ENCODE measurements at regions not wholly inside any gene's neighbourhood (a gene's known extent, or its start where the extent isn't known, plus 50 kb on each side); places are given as distances from the start of the nearest gene placed in this dataset.
"Not testable (repeated sequence)": the region's sequence is repeated elsewhere in the genome, so short reads cannot be mapped to it uniquely, and the experiment has no call there.

- no peak for DNase-seq (ENCODE audit: low read depth)
Observed at GRCh38 chr18:22737054-22737453, 196.1 kb upstream of the RBBP8 start.

- DNase-seq (ENCODE audit: low read depth): no peak
Observed at GRCh38 chr18:22739061-22739642, 194.0 kb upstream of the RBBP8 start.

GRCh38 chr18:22739789-22740188 lies 193.3 kb upstream of the RBBP8 start:
- DNase-seq (ENCODE audit: low read depth): no peak

DNA sequence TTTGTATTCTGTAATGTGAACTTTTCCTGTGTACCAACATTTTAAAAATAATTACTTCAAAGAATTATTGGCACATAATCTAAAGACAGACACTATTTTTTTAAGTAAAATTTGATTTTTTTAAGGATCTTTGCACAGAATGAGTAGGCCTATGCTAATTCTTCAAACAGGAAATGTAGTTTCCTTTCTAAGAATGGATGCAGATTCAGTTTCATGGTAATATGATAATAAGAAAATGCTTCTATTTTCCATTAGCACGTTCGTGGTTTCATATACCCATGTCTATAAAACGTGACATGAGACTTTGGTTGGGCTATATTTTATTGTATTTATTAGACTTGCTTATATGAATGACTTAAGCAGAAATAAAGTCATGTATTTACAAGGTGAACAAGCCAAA lies 191.8 kb upstream of the RBBP8 start:
- DNase-seq (ENCODE audit: low read depth): no peak

GRCh38 chr18:22742409-22742808 lies 190.7 kb upstream of the RBBP8 start:
- no peak for DNase-seq (ENCODE audit: low read depth)

DNA sequence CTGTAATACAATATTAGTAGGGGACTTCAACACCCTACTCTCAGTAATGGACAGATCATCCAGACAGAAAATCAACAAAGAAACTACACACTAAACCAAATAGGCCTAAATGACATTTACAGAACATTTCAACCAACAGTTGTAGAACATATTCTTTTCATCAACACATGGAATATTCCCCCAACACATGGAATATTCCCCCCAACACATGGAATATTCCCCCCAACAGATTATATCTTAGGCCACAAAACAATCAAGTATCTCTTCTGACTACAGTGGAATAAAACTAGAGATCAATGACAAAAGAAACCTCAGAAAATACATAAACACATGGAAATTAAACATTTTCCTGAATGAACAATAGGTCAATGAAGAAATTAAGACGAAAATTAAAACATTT lies 187.2 kb upstream of the RBBP8 start:
- no peak for DNase-seq (ENCODE audit: low read depth)

DNA sequence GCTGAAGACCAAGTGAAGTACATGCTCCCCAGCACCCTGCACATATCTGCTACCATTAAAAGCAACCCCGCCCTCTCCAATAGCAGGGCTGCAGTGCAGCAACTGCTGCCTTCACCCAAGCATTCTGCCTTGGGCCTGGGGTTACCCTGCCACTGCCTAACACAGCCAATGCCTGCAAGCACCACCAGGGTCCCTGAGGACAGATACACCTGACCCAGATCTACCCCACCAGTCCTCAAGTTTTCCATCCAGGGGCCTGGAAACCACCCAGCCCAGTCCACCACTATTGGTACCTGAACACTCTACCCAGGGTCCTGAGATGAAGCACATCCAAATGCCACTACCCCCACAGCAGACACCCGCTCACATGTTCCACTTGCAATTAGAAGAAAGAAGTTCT lies 181.1 kb upstream of the RBBP8 start:
- no peak for DNase-seq (ENCODE audit: low read depth)

- DNase-seq (ENCODE audit: low read depth): no peak
Observed at GRCh38 chr18:22753130-22753831, 179.8 kb upstream of the RBBP8 start.

DNA sequence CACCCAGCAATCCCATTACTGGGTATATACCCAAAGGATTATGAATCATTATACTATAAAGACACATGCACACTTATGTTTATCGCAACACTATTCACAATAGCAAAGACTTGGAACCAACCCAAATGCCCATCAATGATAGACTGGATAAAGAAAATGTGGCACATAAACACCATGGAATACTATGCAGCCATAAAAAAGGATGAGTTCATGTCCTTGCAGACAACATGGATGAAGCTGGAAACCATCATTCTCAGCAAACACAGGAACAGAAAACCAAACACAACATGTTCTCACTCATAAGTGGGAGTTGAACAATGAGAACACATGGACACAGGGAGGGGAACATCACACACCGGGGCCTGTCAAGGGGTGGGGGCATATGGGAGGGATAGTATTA lies 169.1 kb upstream of the RBBP8 start:
- DNase-seq (ENCODE audit: low read depth): not testable (repeated sequence)

- no peak for DNase-seq (ENCODE audit: low read depth)
Observed at GRCh38 chr18:22765896-22766295, 167.2 kb upstream of the RBBP8 start.

DNA sequence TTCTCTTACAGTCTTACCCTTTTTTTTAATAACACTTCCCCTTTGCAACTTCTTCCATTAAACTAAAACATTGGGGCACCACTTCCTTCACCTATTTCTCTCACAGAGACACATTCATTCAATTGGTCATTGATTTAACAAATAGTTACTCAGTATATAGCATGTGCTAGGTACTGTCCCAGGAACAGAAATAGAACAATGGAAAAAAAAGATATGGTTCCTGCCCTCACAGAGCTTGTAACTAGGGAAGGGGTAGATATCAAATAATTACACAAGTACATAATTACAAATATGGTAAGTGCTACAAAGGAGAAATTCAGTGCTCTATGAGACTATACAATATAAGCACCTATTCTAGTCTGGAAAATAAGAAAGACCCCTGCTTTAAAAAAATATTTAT lies 165.5 kb upstream of the RBBP8 start:
- no peak for DNase-seq (ENCODE audit: low read depth)

GRCh38 chr18:22773944-22774343 lies 159.2 kb upstream of the RBBP8 start:
- no peak for DNase-seq (ENCODE audit: low read depth)

DNA sequence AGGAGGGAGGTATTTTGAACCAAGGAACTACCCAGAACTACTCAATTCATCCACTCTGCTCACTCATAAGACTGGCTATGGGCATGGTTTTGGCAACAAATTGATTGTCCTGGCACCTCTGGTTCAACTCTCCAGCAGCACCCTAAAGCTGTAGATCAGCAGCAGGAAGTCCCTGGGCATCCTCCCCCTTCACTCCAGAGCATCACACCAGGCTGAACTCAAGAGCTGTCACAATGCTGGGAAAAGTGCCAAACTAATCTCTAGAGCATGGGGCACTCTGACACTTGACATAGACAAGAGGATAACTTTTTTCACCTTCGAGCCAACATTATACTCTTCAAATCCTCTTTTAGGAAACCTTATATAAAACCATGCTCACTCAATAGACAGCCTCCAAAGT lies 154.1 kb upstream of the RBBP8 start:
- no peak for DNase-seq (ENCODE audit: low read depth)

GRCh38 chr18:22783245-22783644 lies 149.9 kb upstream of the RBBP8 start:
- no peak for DNase-seq (ENCODE audit: low read depth)

- no peak for DNase-seq (ENCODE audit: low read depth)
Observed at GRCh38 chr18:22783662-22784076, 149.5 kb upstream of the RBBP8 start.

GRCh38 chr18:22789052-22789451 lies 144.1 kb upstream of the RBBP8 start:
- no peak for DNase-seq (ENCODE audit: low read depth)

DNA sequence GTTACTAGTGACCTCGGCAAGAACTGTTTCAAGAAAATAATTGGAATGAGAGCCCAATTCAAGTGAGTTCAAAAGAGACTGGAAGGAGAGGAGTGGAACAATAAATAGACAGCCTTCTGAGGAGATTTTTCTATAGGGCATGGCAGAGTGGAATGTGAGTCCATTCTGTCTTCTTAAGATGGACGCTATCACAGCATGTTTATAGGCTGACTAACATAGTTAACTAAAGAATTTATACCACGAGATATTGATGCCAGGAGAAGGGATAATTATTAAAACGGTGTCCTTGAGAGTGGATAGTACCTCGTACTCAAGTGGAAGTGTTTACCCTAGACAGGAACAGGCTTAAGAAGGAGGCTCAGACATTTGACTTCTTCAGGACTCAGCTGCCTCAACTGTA lies 143.5 kb upstream of the RBBP8 start:
- DNase-seq (ENCODE audit: low read depth): no peak

GRCh38 chr18:22790545-22791309 lies 142.4 kb upstream of the RBBP8 start:
- DNase-seq (ENCODE audit: low read depth): no peak

DNA sequence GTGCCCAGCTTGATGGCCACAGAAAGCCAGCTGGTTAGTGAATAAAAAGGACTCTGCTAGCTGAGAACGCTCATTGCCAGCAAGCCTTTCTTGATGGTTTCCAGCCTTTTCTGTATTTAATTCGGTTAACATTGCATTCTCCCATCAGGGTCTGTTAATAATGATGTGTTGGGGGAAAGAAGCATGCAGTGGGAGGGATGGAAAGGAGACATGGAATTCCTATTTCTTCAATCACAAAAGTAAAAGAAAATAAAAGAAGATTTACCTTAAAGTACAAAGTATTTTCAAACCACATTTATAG lies 141.9 kb upstream of the RBBP8 start:
- DNase-seq (ENCODE audit: low read depth): no peak

- no peak for DNase-seq (ENCODE audit: low read depth)
Observed at GRCh38 chr18:22796113-22796512, 137.0 kb upstream of the RBBP8 start.

GRCh38 chr18:22800551-22800951 lies 132.6 kb upstream of the RBBP8 start:
- DNase-seq (ENCODE audit: low read depth): no peak

DNA sequence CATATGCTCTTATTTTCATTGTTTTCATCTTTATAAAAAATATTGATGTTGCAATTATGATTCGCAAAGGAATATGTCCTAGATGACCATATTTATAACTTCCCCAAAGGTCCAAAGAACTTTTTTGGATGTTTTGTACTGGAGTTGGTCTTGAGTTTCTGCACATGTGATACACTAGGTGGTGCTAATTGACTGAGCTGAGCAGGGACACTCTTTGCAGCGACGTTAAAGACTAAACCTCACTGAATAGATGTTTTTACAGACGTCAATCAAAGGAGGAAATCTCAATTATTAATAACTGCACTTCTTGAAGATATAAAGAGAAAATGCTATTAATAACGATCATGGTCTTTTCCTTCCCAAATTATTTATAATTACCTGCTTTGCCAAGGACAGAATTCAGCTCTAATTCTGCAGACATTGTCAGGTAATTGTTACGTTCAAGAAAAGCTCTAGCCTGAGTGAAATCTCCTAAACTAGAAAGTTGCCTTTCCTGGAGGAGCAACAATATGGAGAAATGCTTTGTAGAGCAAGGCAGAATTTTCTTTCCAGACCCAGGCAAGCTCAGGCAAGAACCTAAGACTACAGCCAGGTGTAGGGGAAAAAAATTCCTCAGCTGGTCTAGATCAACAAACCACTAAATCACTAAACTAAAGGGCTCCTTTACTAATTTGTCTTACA lies 119.3 kb upstream of the RBBP8 start:
- no peak for DNase-seq (ENCODE audit: low read depth)

DNA sequence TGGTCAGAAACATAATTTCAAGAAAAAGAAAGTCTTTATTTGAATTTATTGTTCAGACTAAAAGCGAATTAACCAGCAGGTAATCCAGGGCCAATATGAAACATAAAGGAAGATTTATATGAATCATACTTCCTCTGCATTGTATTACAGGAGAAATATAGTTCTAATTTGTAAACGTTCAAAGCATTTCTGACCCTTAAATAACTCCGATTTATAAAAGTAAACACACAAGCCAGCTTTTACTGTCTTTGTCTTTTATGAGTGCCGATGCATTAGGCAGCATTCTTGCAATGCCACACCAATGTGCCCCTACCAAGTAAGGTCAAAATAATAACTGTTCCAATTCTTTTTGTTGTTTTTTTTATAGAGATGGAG lies 118.8 kb upstream of the RBBP8 start:
- no peak for DNase-seq (ENCODE audit: low read depth)

All from forelimb muscle (tissue), 1 donor.